ENCODE measurements at regions not wholly inside any gene's neighbourhood (a gene's known extent, or its start where the extent isn't known, plus 50 kb on each side); places are given as distances from the start of the nearest gene placed in this dataset.

- in situ Hi-C loops (cut with HindIII; ENCODE audit: low sequenced_read_pairs) = no loop called here
- no peak for DNase-seq (ENCODE audit: low read depth, low spot score)
- no peak for TF ChIP-seq CTCF (IDR thresholded peaks at IDR 0.05; ENCODE audit: low read depth, low read length)
- H3K4me3 ChIP-seq (ENCODE audit: low read depth, low read length) = no peak overlapping the region
Observed at GRCh38 chr7:52512656-52513055, 522.8 kb upstream of the POM121L12 start.

GRCh38 chr7:52507546-52508255 is 527.7 kb upstream of the POM121L12 start:
- DNase-seq (ENCODE audit: low read depth, low spot score) = no peak
- TF ChIP-seq CTCF (IDR thresholded peaks at IDR 0.05; ENCODE audit: low read depth, low read length) = no peak
- no peak overlapping the region for H3K4me3 ChIP-seq (ENCODE audit: low read depth, low read length)
- in situ Hi-C loops (cut with HindIII; ENCODE audit: low sequenced_read_pairs) = no loop called here

GRCh38 chr7:52506325-52506724 is 529.1 kb upstream of the POM121L12 start:
- no peak for TF ChIP-seq CTCF (IDR thresholded peaks at IDR 0.05; ENCODE audit: low read depth, low read length)
- H3K4me3 ChIP-seq (ENCODE audit: low read depth, low read length) = no peak overlapping the region
- in situ Hi-C loops (cut with HindIII; ENCODE audit: low sequenced_read_pairs) = no loop called here
- no peak for DNase-seq (ENCODE audit: low read depth, low spot score)

- TF ChIP-seq CTCF (IDR thresholded peaks at IDR 0.05; ENCODE audit: low read depth, low read length) = no peak
- DNase-seq (ENCODE audit: low read depth, low spot score) = peak; percentile 7
- no peak overlapping the region for H3K4me3 ChIP-seq (ENCODE audit: low read depth, low read length)
- in situ Hi-C loops (cut with HindIII; ENCODE audit: low sequenced_read_pairs) = no loop called here
Observed at GRCh38 chr7:52504561-52504960, 530.9 kb upstream of the POM121L12 start.

- H3K4me3 ChIP-seq (ENCODE audit: low read depth, low read length) = no peak overlapping the region
- DNase-seq (ENCODE audit: low read depth, low spot score) = no peak
- in situ Hi-C loops (cut with HindIII; ENCODE audit: low sequenced_read_pairs) = no loop called here
- no peak for TF ChIP-seq CTCF (IDR thresholded peaks at IDR 0.05; ENCODE audit: low read depth, low read length)
Observed at GRCh38 chr7:52502281-52502680, 533.2 kb upstream of the POM121L12 start.

- no peak for TF ChIP-seq CTCF (IDR thresholded peaks at IDR 0.05; ENCODE audit: low read depth, low read length)
- no peak overlapping the region for H3K4me3 ChIP-seq (ENCODE audit: low read depth, low read length)
- no peak for DNase-seq (ENCODE audit: low read depth, low spot score)
- in situ Hi-C loops (cut with HindIII; ENCODE audit: low sequenced_read_pairs) = no loop called here
Observed at GRCh38 chr7:52501696-52502095, 533.7 kb upstream of the POM121L12 start.
